IPS-NIHi11 (cell line): ENCODE measurements at regions not wholly inside any gene's neighbourhood (a gene's known extent, or its start where the extent isn't known, plus 50 kb on each side); places are given as distances from the start of the nearest gene placed in this dataset.

ENCODE experiments used
- DNase-seq: peaks from one replicate; pipeline ENCODE4 v3.0.0; 2012; ENCODE audit warnings: mixed read lengths, low spot score

DNA sequence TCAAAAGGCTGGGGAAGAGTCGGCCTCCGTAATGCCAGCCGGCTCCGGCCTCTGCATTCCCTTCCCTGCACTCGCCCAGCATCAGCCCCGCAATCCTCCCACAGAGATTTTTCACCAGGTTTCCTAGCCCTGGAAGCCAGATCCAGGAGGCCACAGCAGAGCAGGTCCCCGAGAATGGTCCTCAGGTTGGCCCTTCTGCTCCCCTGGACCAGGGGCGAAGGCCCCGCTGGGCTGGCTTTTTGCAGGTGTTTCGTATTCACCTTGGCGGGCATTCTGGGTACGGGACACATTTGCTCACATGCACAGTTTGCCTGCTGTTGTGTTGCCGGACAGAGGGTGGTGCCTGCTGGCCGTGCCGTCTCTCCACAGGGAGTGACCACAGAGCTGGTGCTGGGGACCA is 309.5 kb downstream of the NDUFA10 start:
- no peak for DNase-seq

DNA sequence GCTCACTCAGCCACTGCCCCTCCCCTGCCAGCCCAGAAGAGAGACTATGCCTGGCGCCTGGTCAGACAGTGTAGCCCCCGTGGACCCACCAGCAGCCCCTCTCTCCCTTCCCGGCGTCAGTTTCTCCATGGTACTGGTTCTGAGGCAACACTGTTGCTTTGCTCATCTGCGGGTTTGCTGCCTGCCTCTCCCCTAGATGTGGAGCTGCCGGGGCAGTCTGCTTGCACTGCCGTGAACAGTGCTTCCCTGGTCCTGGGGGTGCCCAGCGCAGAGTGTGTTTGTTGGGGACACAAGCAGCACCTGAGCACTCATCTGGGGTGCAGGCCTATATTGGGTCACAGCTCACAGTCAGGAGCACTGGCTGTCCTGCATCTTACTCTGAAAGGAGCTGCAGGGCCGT is 309.9 kb downstream of the NDUFA10 start:
- DNase-seq = no peak

DNA sequence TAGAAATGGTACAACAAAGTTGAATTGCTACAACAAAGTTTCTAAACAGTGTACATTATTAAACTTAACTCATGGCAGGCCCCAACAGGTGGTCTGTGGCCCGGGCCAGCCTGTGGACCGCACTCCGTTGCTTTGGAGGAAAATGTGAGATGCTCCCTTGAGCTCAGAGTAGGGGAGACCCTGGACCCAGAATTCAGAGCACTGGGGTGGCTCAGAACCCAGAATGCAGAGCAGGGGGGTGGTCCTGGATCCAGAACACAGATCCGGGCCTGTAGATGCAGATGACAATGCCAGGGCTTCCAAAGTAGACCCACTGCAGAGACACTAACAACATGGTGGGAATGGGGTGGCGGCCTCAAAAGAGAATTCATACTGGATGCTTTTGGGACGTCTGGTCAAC is 311.0 kb downstream of the NDUFA10 start:
- DNase-seq = no peak

DNA sequence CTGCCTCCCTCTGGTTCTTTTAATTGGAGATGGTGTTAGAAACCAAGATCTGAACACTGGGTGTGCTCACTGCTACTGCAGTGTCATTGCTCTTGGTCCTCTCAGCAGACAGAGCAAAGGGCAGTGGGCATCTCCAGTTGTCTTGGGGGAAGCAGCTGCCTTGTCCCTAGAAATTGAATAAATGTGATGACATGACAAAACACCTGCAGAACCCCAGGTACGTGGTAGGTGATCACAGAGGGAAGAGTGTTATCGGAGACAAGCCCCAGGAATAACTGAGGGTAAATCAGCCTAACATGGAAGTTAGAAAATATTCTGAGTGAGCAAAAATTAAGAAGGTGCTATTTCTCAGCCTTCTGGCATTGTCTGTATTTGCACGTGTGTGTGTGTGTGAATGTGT is 311.9 kb upstream of the HDAC4 start:
- no peak for DNase-seq

DNA sequence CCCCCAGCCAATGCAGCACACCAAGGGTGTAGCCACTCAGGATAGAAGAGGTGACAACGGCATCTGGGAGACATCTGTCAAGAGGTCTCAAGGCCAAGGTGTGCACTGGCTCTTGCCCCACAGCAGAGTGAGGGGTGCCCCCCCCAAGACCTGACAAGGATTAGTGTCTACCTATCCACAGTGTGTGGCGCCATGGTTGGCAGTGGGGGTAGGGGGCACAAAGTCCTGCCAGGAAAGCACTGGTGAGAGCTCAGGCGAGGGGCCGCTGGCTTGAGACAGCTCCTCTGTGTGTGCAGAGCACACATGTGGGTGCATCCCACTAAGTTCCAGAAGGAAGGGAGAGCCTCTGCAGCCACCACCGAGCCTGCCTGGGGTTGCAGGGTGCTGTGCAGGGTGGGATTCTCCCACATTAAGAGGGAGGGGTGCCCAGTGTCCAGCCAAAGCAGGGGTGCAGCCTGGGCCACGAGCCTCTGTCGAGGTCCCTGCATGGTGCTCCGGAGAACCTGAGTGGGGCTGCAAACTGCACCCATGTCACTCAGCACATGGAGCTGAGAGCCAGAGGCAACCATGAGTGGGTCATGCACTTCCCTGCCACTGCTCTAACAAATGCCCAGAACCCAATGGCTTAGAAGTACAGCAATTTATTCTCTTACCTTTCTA is 311.2 kb upstream of the HDAC4 start:
- no peak for DNase-seq

DNA sequence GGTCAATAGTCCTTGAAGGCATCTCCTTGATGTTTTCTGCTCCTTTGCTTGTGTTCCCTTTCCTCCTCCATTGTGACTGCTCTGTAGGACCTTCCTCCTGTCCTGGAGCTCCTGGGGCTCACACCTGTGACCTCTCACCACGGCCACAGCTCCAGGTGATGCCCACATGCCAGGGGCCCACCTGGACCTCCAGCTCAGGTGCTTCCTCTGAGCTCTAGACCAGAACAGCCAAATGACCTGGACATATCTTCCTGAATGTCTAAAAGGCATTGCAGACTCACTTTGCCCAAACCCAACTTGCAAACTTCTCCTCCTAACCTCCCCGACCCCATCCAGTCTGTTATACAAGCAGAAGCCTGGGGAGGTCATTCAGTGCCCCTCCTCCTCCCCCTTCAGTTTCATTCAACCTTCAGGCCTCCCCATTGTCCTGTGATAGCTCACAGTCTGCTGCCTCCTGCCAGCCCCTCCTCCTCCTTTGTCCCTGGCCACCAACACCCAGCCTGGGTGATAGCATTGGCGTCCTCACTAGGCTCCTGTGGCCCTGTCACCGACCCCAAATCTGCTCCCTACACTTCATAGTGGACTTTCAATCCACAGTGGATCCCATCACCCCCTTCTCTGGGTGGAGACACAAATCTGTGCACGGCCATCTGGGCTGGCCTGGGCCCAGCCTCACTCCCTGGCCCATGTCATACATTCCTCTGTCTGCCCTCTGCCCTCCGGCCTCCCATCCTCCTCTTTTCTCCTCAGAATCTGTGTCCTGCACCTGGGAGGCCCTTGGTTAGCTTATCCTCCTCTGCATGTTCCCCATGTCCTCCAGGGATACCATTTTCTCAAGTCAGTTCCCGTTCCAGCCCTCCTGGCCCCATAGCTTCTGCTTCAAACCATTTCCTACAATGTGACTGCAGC is 310.4 kb upstream of the HDAC4 start:
- DNase-seq = no peak

DNA sequence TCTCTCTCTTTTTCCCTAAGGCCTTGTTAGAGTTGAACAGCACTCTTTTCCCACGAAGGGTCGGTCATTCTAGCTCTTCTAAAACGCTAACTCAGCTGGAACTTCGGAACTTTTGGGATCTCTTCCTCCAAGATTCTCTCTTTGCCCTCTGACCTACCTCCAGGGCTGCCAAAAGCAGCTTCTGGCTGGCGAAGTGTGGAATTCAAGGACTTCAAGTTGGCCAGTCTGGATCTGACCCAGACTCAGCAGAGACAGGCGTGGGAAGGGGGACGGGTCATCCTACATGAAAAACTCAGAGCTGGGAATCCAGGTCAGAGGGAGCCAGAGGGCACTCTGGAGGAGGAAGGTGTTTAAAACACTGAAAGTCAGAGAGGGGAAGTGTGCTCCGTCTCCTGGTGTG is 305.5 kb upstream of the HDAC4 start:
- no peak for DNase-seq

DNA sequence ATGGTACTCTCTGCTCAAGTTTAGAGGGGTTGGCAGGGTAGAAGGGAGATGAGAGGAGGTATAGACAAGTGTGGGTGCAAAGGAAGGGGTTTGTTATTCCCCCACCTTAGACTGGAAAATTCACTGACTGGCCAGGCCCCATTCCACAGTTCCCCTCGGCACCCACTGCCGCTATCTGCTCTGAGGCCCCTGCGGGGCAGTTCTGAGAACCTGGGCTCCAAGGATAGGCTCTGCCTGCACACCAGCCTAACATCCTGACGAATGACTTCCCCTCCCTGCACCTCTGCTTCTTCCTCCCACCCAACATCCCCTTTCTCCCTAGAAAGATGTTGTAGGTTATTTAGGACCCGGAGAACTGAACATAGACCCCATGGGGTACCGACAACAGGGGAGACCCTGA is 303.9 kb upstream of the HDAC4 start:
- DNase-seq = no peak

DNA sequence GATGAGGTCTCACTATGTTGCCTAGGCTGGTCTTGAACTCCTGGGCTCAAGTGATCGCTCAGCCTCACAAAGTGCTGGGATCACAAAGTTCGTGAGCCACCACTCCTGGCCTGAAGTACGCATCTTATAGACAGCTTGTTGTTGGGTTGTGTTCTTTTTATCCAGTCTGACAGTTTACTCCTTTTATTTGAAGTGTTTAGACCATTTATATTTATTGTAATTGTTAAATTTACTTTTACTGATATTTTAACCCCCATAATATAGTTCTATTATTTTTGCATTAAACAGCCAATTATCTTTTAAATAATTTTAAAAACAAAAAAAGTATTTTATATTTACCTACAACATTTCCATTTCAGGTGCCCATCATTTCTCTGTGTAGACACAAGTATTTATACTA is 303.0 kb upstream of the HDAC4 start:
- DNase-seq = no peak

DNA sequence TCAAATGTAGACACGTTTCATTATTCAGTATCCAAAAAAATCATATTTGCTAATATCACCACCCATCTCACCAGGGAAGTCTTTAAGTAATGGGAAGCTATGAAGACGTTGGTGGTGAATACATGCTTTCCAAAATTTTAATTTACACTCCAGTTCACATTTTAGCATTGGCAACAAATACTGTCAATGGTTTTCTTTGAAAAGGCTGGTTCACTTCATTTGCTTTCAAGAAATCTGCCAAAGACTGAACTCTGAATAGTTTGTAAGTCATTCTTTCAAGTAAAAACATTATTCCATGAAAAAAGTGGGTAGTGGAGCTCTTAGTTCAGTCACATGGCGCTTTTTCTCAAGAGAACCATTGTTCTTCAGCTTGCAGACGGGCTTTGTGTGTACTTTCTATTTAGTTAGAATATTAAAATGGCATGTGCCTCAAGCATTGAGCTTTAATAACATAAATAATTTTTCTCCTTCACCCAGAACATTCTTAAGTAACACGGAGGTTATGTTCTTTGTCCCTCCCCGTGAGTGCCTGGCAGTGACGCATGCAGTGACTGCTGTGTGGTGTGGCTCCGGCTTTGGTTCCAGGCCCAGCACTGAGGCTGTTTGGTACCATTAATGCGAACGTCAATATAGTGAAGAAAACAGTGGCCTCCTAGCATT is 300.0 kb upstream of the HDAC4 start:
- no peak for DNase-seq

DNA sequence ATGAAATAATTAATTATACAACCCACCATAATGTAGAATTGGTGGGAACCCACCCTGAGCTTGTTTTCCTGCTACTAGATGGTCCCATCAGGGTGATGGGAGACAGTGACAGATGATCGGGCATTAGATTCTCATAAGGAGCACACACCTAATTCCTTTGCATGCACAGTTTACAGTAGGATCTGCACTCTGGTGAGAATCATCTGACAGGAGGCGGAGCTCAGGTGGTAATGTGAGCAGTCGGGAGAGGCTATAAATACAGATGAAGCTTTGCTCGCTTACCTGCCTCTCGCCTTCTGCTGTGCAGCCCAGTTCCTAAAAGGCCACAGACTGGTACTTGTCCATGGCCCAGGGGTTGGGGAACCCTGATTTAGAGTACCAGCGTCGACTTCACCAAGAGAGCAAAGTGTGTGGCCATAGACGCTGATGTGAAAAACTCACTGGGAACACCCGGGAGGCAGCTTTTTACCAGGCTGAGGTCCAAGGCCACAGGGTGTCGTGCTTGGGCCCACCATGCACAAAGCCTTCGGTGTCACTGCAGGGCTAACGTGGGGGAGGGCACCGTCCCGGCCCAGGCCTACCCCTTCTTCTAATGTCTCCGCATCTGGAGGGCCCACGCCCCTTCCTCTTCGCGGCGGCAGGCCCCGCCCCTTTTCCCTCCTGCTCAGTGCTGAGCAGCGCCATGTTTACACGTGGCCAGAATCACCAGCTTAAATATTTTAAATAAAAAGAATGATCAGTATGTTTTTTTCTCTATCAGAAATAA is 296.8 kb upstream of the HDAC4 start:
- no peak for DNase-seq

DNA sequence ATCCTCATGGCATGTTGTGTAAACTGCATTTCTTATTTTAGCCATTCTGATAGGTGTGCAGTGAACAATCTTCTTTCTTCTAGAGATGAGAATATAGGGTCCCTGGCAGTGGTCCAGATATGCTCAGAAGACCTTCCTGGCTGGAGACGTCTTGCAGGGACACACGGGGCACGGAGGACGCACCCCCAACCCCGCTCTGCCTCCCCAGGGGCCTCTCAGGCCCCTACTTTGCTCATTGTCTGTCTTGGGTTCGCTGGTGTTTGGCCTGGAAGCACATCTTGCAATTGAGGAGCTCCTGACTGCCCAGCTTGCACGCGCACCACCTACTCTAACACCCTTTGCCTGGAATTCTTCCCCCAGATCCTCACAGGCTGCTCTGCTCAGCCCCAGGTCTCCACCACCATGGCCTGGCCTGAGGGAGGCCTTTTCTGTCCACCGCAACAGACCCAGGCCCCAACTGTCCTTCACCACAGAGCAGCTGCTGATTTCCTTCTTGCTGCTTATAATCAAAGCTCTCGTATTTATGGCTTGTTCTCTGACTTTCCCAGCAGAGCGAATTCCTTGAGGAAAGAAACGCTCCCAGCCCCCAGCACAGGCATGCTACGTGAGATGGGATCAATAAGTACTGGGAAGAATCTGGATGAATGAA is 295.9 kb upstream of the HDAC4 start:
- DNase-seq = no peak

DNA sequence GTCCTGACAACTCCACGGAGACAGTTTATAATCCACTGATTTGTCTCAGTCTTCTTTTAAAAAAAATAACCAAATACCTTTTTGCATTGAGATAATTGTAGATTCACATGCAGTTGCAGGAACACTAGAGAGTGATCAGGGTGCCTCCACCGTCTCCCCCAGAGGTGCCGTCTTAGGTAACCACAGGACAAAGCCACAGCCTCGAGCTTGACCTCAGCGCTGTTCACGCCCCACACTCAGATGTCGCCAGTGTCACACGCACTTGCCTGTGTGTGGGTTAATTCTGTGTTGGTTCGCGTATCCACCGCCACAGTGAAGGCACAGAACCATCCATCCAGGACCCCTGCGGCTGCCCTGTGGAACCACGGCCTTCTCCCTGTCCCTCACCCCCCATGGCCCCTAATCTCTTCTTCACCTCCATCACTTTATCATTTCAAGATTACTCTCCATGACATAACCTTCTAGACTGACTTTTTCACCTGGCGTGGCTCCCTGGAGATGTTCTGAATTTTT is 295.0 kb upstream of the HDAC4 start:
- DNase-seq = no peak

DNA sequence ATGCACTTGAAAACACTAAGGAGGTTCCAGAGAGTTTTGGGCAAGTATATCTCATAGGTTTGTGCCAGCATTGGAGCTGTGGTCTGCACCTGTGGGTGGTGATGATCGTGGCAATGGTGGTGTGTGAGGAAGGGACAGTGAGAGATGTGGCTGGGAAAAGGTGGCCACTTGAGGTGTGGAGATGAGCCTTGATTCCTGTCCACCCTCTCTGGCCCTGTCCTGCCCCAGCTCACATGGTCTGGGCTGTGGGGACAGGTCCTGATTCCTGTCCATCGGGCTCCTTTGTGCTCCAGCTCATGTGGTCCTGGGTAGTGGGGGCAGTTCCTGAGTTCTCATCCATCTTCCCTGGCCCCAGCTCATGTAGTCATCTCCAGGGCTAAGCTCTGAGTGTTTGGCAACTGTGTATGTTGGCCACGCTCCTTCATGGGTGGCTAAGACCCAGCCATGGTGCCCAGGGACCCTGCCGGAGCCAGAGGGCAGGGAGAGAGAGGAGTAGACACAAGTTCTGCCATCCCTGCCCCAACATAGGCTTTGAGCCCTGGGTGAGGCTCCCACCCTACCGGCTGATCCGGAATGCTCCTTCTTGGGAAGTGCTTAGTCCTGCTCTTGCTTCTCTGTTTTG is 294.4 kb upstream of the HDAC4 start:
- no peak for DNase-seq

DNA sequence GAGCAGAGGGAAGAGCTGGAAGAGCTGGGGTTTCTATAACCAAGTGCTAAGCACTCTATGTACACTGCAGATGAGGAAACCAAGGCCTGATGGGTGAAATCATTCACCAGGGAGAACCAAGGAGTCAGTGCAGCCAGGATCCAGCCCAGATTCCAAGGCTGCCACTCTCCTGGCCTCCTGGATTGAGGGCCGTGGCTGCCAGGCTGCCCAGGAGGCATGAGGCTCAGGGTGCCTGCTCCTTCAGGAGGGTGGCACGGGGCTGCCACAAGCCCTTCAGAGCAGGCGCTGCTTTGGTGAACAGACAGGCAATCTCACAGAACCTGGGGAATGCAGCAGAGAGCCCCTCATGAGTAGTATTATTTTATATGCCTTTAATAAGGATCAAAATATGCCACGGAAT is 293.7 kb upstream of the HDAC4 start:
- no peak for DNase-seq

DNA sequence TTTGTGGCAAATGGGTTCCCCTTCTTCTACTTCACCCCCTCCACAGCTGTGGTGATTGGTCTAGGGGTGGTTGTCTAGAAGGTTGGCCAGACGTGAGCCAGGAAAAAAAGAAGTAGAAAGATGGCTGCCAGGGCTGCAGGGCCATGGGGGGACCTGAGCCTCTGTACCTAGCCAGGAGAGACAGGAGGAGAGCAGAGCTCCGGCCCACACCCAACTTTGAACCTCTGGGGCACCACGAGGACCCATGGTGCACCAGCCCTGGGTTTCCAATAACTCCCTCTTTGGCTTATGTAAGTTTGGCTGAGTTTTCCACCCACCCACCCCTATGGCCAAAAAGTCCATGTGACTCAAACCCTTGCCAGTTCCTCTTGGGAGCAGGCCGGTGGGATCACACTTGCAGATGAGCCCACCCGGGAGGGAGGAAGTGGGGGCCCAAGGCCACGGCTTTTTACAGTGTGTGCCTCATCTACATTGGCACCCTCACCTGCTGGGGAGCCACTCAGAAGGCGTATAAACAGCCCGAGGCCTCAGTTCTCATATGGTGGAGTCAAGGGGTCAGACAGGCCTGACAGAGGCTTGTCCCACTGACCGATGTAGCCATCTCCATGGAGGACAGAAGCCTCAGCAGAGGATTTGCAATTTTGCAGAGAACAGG is 293.1 kb upstream of the HDAC4 start:
- DNase-seq = no peak

DNA sequence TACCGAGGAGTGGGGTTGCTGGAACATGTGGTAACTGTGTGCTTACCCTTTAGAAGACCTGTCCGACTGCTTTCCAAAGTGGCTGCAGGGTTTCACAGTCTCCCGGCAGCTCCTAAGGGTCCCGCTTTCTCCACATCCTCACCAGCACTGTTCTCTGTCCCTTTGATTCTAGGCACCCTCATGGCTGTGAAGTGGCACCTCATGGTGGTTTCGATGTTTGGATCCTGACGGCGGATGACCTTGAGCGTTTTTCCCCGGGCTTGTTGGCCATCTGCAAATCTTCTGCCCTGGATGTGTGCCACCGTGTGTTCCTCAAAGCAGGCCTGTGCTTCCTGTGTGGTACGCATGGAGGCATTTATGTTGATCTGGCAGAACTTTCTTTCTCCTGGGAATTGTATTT is 292.5 kb upstream of the HDAC4 start:
- DNase-seq = no peak

DNA sequence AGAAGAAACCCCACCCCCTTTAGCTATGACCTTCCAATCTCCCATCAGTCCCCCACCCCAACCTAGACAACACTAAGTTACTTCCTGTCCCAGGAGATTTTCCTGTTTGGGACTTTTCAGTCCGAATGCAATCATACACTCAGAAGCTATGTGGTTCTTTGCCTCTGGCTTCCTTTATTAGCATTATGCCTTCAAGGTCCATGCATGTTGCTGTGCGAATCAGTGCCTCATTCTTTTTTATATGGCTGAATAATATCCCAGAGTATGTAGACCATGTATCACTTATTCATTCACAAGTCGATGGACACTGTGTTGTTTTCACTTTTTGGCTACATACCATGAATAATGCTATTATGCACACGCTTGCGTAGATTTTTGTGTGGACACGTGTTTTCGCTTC is 292.1 kb upstream of the HDAC4 start:
- no peak for DNase-seq

DNA sequence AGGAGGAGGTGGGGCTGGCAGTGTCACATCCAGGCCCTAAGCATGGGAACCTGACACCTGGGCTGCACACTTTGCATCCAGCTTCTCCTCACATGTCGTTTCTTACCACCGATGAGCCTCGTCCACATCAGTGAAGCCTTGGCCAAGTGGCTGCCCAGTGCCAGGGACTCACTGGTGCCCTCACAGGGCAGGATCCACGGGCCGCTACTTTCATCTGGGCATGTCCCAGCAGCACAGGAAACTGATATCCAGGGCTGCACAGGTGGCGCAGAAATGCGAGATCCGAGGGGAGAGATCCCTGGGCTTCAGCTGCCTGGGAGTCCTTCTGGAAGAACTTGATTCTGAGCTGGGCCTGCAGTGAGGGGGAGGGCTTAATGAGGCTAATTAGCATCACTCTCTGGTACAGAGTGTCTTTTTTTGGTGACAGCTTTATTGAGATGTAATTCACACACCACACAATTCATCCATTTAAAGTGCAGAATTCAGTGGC is 291.6 kb upstream of the HDAC4 start:
- no peak for DNase-seq

DNA sequence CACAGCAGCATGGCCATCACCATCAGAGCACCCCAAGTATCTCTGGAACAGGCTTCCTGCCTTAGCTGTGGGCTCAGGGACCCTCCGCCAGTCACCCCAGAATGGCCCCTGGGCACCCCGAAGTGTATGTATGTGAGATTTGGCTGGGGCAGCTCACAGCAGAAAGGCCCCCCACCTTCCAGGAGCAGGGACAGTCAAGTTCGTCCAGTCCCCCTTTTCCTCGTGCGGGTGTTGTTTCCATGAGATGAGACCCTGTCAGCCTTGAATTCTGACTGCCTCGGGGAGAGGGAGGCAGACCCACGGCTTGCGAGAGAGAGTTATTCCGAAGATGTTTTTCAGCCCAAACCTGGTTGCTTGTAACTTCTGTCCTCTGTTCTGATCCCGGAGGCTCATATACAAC is 290.9 kb upstream of the HDAC4 start:
- DNase-seq = no peak
